ENCODE measurements at regions not wholly inside any gene's neighbourhood (a gene's known extent, or its start where the extent isn't known, plus 50 kb on each side); places are given as distances from the start of the nearest gene placed in this dataset.

- no peak overlapping the region for H3K4ac ChIP-seq (ENCODE audit: low read depth, low read length)
- H3K79me2 ChIP-seq (ENCODE audit: control insufficient read depth, insufficient read depth, low read length) = no peaks in the 10 kb centered on the region
- no peak overlapping the region for H3K9ac ChIP-seq (ENCODE audit: low read length)
- no CpG with 5 or more reads among the region's 8 CpGs for WGBS (ENCODE audit: extremely low coverage, insufficient coverage, low lambda C conversion rate)
- H2AK5ac ChIP-seq (ENCODE audit: low read length) = no peak overlapping the region
- no peak overlapping the region for H2BK120ac ChIP-seq (ENCODE audit: low read depth, low read length)
- no peak overlapping the region for H3K4me3 ChIP-seq (ENCODE audit: low read length)
- no peak overlapping the region for H4K8ac ChIP-seq (ENCODE audit: low read depth, low read length)
- no peak overlapping the region for H3K4me2 ChIP-seq (ENCODE audit: low read length)
- no peak overlapping the region for H3K56ac ChIP-seq (ENCODE audit: low read length)
- no peak overlapping the region for H2BK15ac ChIP-seq (replicated peaks; ENCODE audit: low read depth)
- no peak for DNase-seq
- H4K5ac ChIP-seq (ENCODE audit: low read length) = no peak overlapping the region
- H3K27me3 ChIP-seq (ENCODE audit: insufficient read depth, low read length, poor library complexity) = no peaks in the 10 kb centered on the region
- no peaks in the 10 kb centered on the region for H3K4me1 ChIP-seq (ENCODE audit: control insufficient read depth, low read depth, low read length)
- no peak overlapping the region for H3K23ac ChIP-seq (ENCODE audit: low read length)
- H2BK5ac ChIP-seq (ENCODE audit: low read length) = no peak overlapping the region
- H3K18ac ChIP-seq (ENCODE audit: low read length) = no peak overlapping the region
- no peaks in the 10 kb centered on the region for H3K36me3 ChIP-seq (ENCODE audit: control insufficient read depth, insufficient read depth, low read length)
- no peak overlapping the region for H3K27ac ChIP-seq (ENCODE audit: low read depth, low read length)
- H3K79me1 ChIP-seq (ENCODE audit: low read length) = no peaks in the 10 kb centered on the region
Measured at GRCh38 chr18:47750889-47751423, 179.5 kb downstream of the SMAD2 start.

- H3K18ac ChIP-seq (ENCODE audit: low read length) = no peak overlapping the region
- no peak for DNase-seq
- H4K5ac ChIP-seq (ENCODE audit: low read length) = no peak overlapping the region
- no peaks in the 10 kb centered on the region for H3K79me2 ChIP-seq (ENCODE audit: control insufficient read depth, insufficient read depth, low read length)
- H3K23ac ChIP-seq (ENCODE audit: low read length) = no peak overlapping the region
- no peaks in the 10 kb centered on the region for H3K27me3 ChIP-seq (ENCODE audit: insufficient read depth, low read length, poor library complexity)
- no peak overlapping the region for H2BK15ac ChIP-seq (replicated peaks; ENCODE audit: low read depth)
- WGBS (ENCODE audit: extremely low coverage, insufficient coverage, low lambda C conversion rate) = no CpG with 5 or more reads among the region's 7 CpGs
- no peaks in the 10 kb centered on the region for H3K4me1 ChIP-seq (ENCODE audit: control insufficient read depth, low read depth, low read length)
- no peak overlapping the region for H2AK5ac ChIP-seq (ENCODE audit: low read length)
- no peak overlapping the region for H3K4ac ChIP-seq (ENCODE audit: low read depth, low read length)
- H3K4me3 ChIP-seq (ENCODE audit: low read length) = no peak overlapping the region
- no peak overlapping the region for H3K9ac ChIP-seq (ENCODE audit: low read length)
- no peak overlapping the region for H3K27ac ChIP-seq (ENCODE audit: low read depth, low read length)
- H3K79me1 ChIP-seq (ENCODE audit: low read length) = no peaks in the 10 kb centered on the region
- no peak overlapping the region for H4K8ac ChIP-seq (ENCODE audit: low read depth, low read length)
- H2BK5ac ChIP-seq (ENCODE audit: low read length) = no peak overlapping the region
- H3K4me2 ChIP-seq (ENCODE audit: low read length) = no peak overlapping the region
- H3K36me3 ChIP-seq (ENCODE audit: control insufficient read depth, insufficient read depth, low read length) = no peaks in the 10 kb centered on the region
- H2BK120ac ChIP-seq (ENCODE audit: low read depth, low read length) = no peak overlapping the region
- H3K56ac ChIP-seq (ENCODE audit: low read length) = no peak overlapping the region
Measured at GRCh38 chr18:47749600-47749973, 180.9 kb downstream of the SMAD2 start.

DNA sequence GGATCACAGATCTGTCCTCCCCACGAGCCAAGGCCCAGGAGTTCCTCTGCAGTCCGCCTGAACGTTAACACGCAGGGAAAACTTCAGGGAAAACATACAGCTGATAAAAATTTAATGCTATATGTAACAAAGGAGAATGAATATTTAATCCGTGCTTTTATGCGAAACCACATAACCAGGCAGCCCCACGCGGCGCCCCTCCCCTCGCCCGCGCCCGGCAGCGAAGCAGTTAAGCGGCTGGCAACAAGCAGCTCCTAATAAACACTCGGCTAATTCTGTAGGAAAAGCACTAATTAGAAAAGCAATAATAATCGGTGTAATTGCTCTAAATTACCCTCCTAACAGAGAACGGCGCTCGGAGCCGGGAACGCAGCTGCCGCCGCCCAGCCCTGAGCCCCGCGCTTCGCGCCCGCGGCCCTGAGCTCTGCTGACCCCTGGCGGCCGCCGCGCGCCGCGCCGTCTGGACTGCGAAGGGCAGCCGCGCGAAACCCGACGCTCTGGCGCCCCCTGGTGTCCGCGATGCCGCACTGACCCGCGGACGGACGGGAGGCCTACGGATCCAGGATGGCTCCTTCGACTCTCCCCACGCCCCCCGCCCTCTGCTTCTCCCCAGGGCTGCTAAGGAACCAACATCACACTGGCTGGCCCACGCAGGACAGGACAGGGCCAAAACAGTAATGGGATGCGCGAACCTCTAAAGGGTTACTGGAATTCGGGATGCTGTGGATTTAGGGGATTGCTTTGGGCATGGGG is 181.4 kb downstream of the SMAD2 start:
- H3K4me1 ChIP-seq (ENCODE audit: control insufficient read depth, low read depth, low read length) = no peaks in the 10 kb centered on the region
- no peak overlapping the region for H4K8ac ChIP-seq (ENCODE audit: low read depth, low read length)
- no peak overlapping the region for H2BK5ac ChIP-seq (ENCODE audit: low read length)
- H3K9ac ChIP-seq (ENCODE audit: low read length) = peak overlapping the region; percentile 12
- H2BK15ac ChIP-seq (replicated peaks; ENCODE audit: low read depth) = no peak overlapping the region
- H4K5ac ChIP-seq (ENCODE audit: low read length) = no peak overlapping the region
- H3K56ac ChIP-seq (ENCODE audit: low read length) = peak overlapping the region; percentile 47
- DNase-seq = peak; percentile 62
- no peak overlapping the region for H3K18ac ChIP-seq (ENCODE audit: low read length)
- H3K36me3 ChIP-seq (ENCODE audit: control insufficient read depth, insufficient read depth, low read length) = no peaks in the 10 kb centered on the region
- H3K23ac ChIP-seq (ENCODE audit: low read length) = no peak overlapping the region
- H3K4me3 ChIP-seq (ENCODE audit: low read length) = no peak overlapping the region
- H3K79me2 ChIP-seq (ENCODE audit: control insufficient read depth, insufficient read depth, low read length) = no peaks in the 10 kb centered on the region
- H3K79me1 ChIP-seq (ENCODE audit: low read length) = no peaks in the 10 kb centered on the region
- no peak overlapping the region for H2BK120ac ChIP-seq (ENCODE audit: low read depth, low read length)
- H3K27me3 ChIP-seq (ENCODE audit: insufficient read depth, low read length, poor library complexity) = no peaks in the 10 kb centered on the region
- H3K27ac ChIP-seq (ENCODE audit: low read depth, low read length) = no peak overlapping the region
- peak overlapping the region; percentile 5 for H3K4me2 ChIP-seq (ENCODE audit: low read length)
- no CpG with 5 or more reads among the region's 60 CpGs for WGBS (ENCODE audit: extremely low coverage, insufficient coverage, low lambda C conversion rate)
- H2AK5ac ChIP-seq (ENCODE audit: low read length) = no peak overlapping the region
- H3K4ac ChIP-seq (ENCODE audit: low read depth, low read length) = no peak overlapping the region

GRCh38 chr18:47748093-47748796 is 182.2 kb downstream of the SMAD2 start:
- Histone ChIP-seq H3K4ac (ENCODE audit: low read depth, low read length) (no peak overlapping the region), H4K5ac (ENCODE audit: low read length) (no peak overlapping the region), H3K4me3 (ENCODE audit: low read length) (no peak overlapping the region), H2BK5ac (ENCODE audit: low read length) (no peak overlapping the region), H2AK5ac (ENCODE audit: low read length) (no peak overlapping the region), H3K18ac (ENCODE audit: low read length) (no peak overlapping the region), H2BK15ac (replicated peaks; ENCODE audit: low read depth) (no peak overlapping the region), H3K4me2 (ENCODE audit: low read length) (no peak overlapping the region), H3K9ac (ENCODE audit: low read length) (no peak overlapping the region), H3K56ac (ENCODE audit: low read length) (no peak overlapping the region), H3K27ac (ENCODE audit: low read depth, low read length) (no peak overlapping the region), H3K79me1 (ENCODE audit: low read length) (no peaks in the 10 kb centered on the region), H3K4me1 (ENCODE audit: control insufficient read depth, low read depth, low read length) (no peaks in the 10 kb centered on the region), H3K79me2 (ENCODE audit: control insufficient read depth, insufficient read depth, low read length) (no peaks in the 10 kb centered on the region), H3K23ac (ENCODE audit: low read length) (no peak overlapping the region), H3K27me3 (ENCODE audit: insufficient read depth, low read length, poor library complexity) (no peaks in the 10 kb centered on the region), H4K8ac (ENCODE audit: low read depth, low read length) (no peak overlapping the region), H2BK120ac (ENCODE audit: low read depth, low read length) (no peak overlapping the region), H3K36me3 (ENCODE audit: control insufficient read depth, insufficient read depth, low read length) (no peaks in the 10 kb centered on the region)
- WGBS (ENCODE audit: extremely low coverage, insufficient coverage, low lambda C conversion rate) = no CpG with 5 or more reads among the region's 23 CpGs
- no peak for DNase-seq

GRCh38 chr18:47747260-47747795 is 183.1 kb downstream of the SMAD2 start:
- H2BK15ac ChIP-seq (replicated peaks; ENCODE audit: low read depth) = no peak overlapping the region
- H3K27ac ChIP-seq (ENCODE audit: low read depth, low read length) = no peak overlapping the region
- H3K27me3 ChIP-seq (ENCODE audit: insufficient read depth, low read length, poor library complexity) = no peaks in the 10 kb centered on the region
- no peak overlapping the region for H3K4ac ChIP-seq (ENCODE audit: low read depth, low read length)
- WGBS (ENCODE audit: extremely low coverage, insufficient coverage, low lambda C conversion rate) = no CpG with 5 or more reads among the region's 12 CpGs
- H4K5ac ChIP-seq (ENCODE audit: low read length) = no peak overlapping the region
- H3K36me3 ChIP-seq (ENCODE audit: control insufficient read depth, insufficient read depth, low read length) = no peaks in the 10 kb centered on the region
- H3K79me1 ChIP-seq (ENCODE audit: low read length) = no peaks in the 10 kb centered on the region
- no peak overlapping the region for H3K18ac ChIP-seq (ENCODE audit: low read length)
- no peak overlapping the region for H3K56ac ChIP-seq (ENCODE audit: low read length)
- no peak overlapping the region for H3K23ac ChIP-seq (ENCODE audit: low read length)
- no peak overlapping the region for H4K8ac ChIP-seq (ENCODE audit: low read depth, low read length)
- no peaks in the 10 kb centered on the region for H3K79me2 ChIP-seq (ENCODE audit: control insufficient read depth, insufficient read depth, low read length)
- H3K9ac ChIP-seq (ENCODE audit: low read length) = no peak overlapping the region
- DNase-seq = no peak
- no peak overlapping the region for H3K4me3 ChIP-seq (ENCODE audit: low read length)
- H2BK120ac ChIP-seq (ENCODE audit: low read depth, low read length) = no peak overlapping the region
- H3K4me2 ChIP-seq (ENCODE audit: low read length) = no peak overlapping the region
- no peaks in the 10 kb centered on the region for H3K4me1 ChIP-seq (ENCODE audit: control insufficient read depth, low read depth, low read length)
- H2AK5ac ChIP-seq (ENCODE audit: low read length) = no peak overlapping the region
- no peak overlapping the region for H2BK5ac ChIP-seq (ENCODE audit: low read length)

Data from mesendoderm (in vitro differentiated cells).